Uterus (tissue), 3 donors: ENCODE measurements at regions not wholly inside any gene's neighbourhood (a gene's known extent, or its start where the extent isn't known, plus 50 kb on each side); places are given as distances from the start of the nearest gene placed in this dataset.

Source experiments
- DNase-seq, 2 donors: peaks; one replicate each; pipeline ENCODE4 v3.0.0-alpha.2; 2019 to 2020
- H3K27ac ChIP-seq, 2 donors: fragments of 200-600 bp; sonication (generic); 1 replicate in 1 of 2; 2 replicates in 1 of 2; pipeline ENCODE4 v1.5.1; 2016 to 2018
- H3K27me3 ChIP-seq, 2 donors: fragments of 200-600 bp; sonication (generic); one replicate each; pipeline ENCODE4 v1.5.1; 2018 to 2019; ENCODE audit warnings: control low read depth in 1 of 2
- H3K36me3 ChIP-seq, 2 donors: fragments of 200-600 bp; sonication (generic); one replicate each; pipeline ENCODE4 v1.5.1; 2019; ENCODE audit warnings: control low read depth in 1 of 2
- H3K4me1 ChIP-seq, 2 donors: fragments of 200-600 bp; sonication (generic); one replicate each; pipeline ENCODE4 v1.5.1; 2018 to 2019; ENCODE audit warnings: control low read depth in 1 of 2
- H3K4me3 ChIP-seq, 2 donors: fragments of 200-600 bp; sonication (generic); 1 replicate in 1 of 2; 2 replicates in 1 of 2; pipeline ENCODE4 v1.5.1; 2018 to 2019; ENCODE audit warnings: mild to moderate bottlenecking in 1 of 2
- H3K9me3 ChIP-seq, 2 donors: fragments of 200-600 bp; sonication (generic); one replicate each; pipeline ENCODE4 v1.5.1; 2019; ENCODE audit warnings: control low read depth in 1 of 2
- POLR2A ChIP-seq, 2 donors: fragments of 450-650 bp; IDR thresholded peaks; one replicate each; pipeline ENCODE4 v1.6.1; 2016; ENCODE audit warnings: antibody characterized with exemption in 2 of 2, mild to moderate bottlenecking in 1 of 2, moderate library complexity in 1 of 2
- intact Hi-C: fragments of 100-400 bp; cut with DNase I; formaldehyde crosslinking; loops from one replicate; pipeline ENCODE4 v1.15.1; 2023; ENCODE audit warnings: low total_unique reads
- TF ChIP-seq, protein P1 (sequence below), 4 experiments: fragments of 200-600 bp in 2 of 4; fragments of 450-650 bp in 2 of 4; sonication (generic) in 2 of 4; IDR thresholded peaks; one replicate each; pipeline ENCODE4 v1.5.1; 2016 to 2019; ENCODE audit warnings: antibody characterized with exemption in 4 of 4, mild to moderate bottlenecking in 2 of 4, moderate library complexity in 1 of 4
- donor health status: DM: yes; HTN: yes; CAD: no.

DNA sequence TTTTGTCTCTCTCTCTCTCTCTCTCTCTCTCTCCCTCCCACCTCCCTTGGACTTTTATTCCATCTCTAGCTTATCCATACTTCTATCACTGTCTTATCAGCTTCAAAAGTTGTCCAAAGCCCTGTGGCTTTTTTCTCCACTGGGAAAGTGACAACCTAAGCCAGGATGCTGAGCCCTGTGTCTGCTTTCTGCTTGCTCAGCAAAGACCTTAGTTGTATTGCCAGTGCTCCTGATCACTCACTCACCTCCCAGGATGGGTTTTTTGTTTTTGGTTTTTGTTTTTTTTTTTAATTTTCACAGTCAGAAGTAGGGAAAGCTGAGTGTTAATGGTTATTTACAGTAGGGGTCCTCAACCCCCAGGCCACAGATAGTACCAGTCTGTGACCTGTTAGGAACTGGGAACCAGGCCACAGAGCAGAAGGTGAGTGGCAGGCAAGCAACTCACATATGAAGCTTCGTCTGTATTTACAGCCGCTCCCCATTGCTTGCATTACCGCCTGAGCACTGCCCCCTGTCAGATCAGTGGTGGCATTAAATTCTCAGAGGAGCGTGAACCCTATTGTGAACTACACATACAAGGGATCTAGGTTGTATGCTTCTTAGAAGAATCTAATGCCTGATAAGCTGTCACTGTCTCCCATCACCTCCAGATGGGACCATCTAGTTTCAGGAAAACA lies 125.0 kb upstream of the ID4 start:
- Histone ChIP-seq H3K36me3 (no peaks in the 10 kb centered on the region), H3K4me3 (no peak overlapping the region), H3K4me1 (no peaks in the 10 kb centered on the region), H3K27ac (no peak overlapping the region), H3K27me3 (no peaks in the 10 kb centered on the region), H3K9me3 (no peaks in the 10 kb centered on the region)
- intact Hi-C loops, result no loop called here
- no peak for TF ChIP-seq POLR2A (IDR thresholded peaks at IDR 0.05)
- DNase-seq, result no peak

DNA sequence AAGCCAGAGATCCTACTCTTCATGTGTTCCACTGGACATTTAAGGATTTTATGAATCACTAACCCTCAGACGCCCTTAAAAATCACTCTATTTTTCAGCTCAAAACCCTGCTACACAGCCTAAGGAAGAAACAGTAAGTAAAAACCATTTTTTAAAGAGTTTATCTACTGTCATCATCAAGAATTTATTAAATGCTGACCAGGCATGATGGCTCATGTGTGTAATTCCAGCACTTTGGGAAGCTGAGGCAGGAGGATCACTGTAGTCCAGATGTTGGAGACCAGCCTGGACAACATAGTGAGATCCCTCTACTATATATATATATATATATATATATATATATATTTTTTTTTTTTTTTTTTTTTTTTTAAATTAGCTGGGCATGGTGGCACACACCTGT lies 124.2 kb upstream of the ID4 start:
- Histone ChIP-seq H3K36me3 (no peaks in the 10 kb centered on the region), H3K4me3 (no peak overlapping the region), H3K27me3 (no peaks in the 10 kb centered on the region), H3K9me3 (no peaks in the 10 kb centered on the region), H3K27ac (no peak overlapping the region), H3K4me1 (no peaks in the 10 kb centered on the region)
- no peak for DNase-seq
- intact Hi-C loops, result no loop called here
- TF ChIP-seq, protein P1, sequence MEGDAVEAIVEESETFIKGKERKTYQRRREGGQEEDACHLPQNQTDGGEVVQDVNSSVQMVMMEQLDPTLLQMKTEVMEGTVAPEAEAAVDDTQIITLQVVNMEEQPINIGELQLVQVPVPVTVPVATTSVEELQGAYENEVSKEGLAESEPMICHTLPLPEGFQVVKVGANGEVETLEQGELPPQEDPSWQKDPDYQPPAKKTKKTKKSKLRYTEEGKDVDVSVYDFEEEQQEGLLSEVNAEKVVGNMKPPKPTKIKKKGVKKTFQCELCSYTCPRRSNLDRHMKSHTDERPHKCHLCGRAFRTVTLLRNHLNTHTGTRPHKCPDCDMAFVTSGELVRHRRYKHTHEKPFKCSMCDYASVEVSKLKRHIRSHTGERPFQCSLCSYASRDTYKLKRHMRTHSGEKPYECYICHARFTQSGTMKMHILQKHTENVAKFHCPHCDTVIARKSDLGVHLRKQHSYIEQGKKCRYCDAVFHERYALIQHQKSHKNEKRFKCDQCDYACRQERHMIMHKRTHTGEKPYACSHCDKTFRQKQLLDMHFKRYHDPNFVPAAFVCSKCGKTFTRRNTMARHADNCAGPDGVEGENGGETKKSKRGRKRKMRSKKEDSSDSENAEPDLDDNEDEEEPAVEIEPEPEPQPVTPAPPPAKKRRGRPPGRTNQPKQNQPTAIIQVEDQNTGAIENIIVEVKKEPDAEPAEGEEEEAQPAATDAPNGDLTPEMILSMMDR (IDR thresholded peaks at IDR 0.05), result no peak
- no peak for TF ChIP-seq POLR2A (IDR thresholded peaks at IDR 0.05)

DNA sequence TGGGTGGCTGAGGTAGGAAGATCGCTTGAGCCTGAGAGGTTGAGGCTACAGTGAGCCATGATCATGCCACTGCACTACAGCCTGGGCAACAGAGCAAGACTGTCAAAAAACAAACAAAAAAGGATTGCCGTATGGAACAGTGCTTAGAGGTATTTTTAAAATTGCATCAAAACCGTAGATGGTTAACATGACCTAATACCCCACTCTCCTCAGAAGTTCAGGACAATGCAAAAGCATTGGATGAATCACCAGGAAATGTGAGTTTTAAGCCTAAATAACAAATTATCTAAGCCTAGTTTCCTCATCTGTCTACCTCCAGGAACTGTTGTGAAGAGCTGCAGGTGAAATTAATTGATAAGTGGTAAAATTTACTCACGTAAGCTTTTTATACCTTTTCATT lies 123.8 kb upstream of the ID4 start:
- Histone ChIP-seq H3K36me3 (no peaks in the 10 kb centered on the region), H3K27me3 (no peaks in the 10 kb centered on the region), H3K27ac (no peak overlapping the region), H3K4me3 (no peak overlapping the region), H3K4me1 (no peaks in the 10 kb centered on the region), H3K9me3 (no peaks in the 10 kb centered on the region)
- no peak for DNase-seq
- intact Hi-C loops, result no loop called here
- TF ChIP-seq POLR2A (IDR thresholded peaks at IDR 0.05), result no peak
- TF ChIP-seq, protein P1 (IDR thresholded peaks at IDR 0.05), result no peak

DNA sequence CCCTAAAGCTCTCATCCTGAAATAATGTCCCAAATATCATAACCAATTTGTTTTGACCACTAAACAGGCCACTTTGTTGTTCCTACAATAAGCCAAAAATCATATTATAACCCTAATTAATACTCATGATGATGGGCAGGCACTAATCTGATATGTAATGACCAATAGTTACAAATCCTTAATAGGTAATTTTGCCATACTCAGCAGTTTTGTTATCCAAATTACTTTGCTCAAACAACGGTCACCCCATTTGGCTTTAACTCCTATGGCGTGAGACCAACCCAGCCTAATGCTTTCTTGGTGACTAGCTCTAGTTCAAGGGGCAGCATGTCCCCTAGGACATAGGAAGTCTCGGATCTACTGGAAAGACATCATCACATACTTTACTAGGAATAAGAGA lies 123.2 kb upstream of the ID4 start:
- Histone ChIP-seq H3K9me3 (no peaks in the 10 kb centered on the region), H3K27ac (no peak overlapping the region), H3K4me1 (no peaks in the 10 kb centered on the region), H3K27me3 (no peaks in the 10 kb centered on the region), H3K4me3 (no peak overlapping the region), H3K36me3 (no peaks in the 10 kb centered on the region)
- TF ChIP-seq POLR2A (IDR thresholded peaks at IDR 0.05), result no peak
- TF ChIP-seq, protein P1 (IDR thresholded peaks at IDR 0.05), result no peak
- intact Hi-C loops, result no loop called here
- DNase-seq, result no peak

DNA sequence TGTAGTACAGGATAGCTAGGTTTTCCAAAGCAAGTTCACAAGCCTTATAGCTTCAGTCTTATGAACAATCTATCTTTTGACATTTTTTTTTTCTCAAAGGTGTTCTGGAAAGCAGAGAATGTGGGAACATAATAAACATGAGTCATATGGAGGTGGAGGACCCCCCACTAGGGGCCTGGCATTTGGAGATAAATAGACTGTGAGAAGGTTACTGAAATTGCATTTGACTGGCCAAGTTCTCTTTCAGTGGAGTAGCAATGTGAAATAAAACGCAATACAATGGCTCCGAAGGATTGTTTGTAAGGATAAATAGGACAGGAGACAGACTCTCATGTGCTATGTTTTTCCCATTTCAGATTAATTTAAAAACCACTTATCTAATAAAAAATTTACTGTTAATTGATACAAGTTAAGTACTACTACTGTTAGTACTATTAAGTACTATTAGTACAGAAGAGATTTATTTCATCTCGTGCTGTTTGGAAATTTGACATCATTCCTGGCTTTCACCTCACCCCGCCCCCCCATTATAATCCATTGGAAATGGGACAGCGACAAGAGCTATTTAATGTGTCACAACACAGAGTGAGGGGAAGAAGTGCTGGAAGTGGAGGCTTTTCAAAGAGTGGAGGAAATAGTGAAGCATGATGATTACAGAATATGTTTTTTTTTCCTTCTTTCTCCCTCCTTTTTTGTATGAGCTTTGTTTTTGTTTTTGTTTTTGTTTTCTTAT lies 122.6 kb upstream of the ID4 start:
- no peaks in the 10 kb centered on the region for H3K27me3 ChIP-seq
- no peak for TF ChIP-seq POLR2A (IDR thresholded peaks at IDR 0.05)
- TF ChIP-seq, protein P1 (IDR thresholded peaks at IDR 0.05), result no peak
- DNase-seq, result no peak
- intact Hi-C loops, result no loop called here
- no peak overlapping the region for H3K27ac ChIP-seq
- no peaks in the 10 kb centered on the region for H3K36me3 ChIP-seq
- no peaks in the 10 kb centered on the region for H3K4me1 ChIP-seq
- no peaks in the 10 kb centered on the region for H3K9me3 ChIP-seq
- no peak overlapping the region for H3K4me3 ChIP-seq
